Dedifferentiated amniotic fluid mesenchymal stem cell (primary cell): ENCODE measurements at regions not wholly inside any gene's neighbourhood (a gene's known extent, or its start where the extent isn't known, plus 50 kb on each side); places are given as distances from the start of the nearest gene placed in this dataset.
"Not testable (repeated sequence)": the region's sequence is repeated elsewhere in the genome, so short reads cannot be mapped to it uniquely, and the experiment has no call there.

Experiments
- DNase-seq: peaks from one replicate; pipeline ENCODE4 v3.0.0-alpha.2; 2016; ENCODE audit errors: extremely low spot score

DNA sequence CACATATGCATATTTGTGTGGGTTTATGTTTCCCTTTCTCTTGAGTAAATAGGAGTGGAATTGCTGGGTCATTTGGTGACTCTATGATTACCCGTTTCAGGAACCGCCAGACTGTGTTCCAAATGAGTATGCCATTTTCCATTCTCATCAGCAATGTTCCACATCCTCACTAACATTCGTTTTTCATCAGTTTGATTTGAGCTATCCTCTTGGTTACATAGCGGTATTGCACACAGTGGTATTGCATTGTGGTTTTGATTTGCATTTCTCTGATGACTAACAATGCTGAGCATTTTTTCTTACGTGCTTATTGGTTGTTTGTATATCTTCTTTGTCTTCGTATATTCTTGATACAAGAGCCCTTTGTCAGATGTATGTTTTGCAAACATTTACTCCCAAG is 218.0 kb upstream of the AMOT start:
- no peak for DNase-seq

GRCh38 chrX:113048896-113049295 is 208.3 kb upstream of the AMOT start:
- no peak for DNase-seq

DNA sequence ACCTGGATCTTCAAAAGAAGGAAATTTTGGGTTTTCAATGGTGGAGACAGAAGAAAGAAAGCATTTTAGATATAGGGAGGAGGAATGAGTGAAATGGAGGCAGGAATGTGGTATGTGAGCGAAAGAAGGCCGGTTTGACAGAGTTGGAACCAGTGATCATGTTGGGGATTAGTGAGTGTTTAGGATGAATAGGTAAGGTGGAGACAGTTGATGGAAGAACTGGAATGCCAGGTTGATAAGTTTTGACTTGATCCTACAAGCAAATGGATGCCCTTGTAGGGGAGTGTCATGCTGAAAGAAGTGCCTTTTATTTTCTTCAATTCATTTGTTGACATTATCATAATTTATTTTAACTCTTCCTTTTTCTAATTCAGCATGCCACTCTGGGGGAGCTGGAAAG is 207.8 kb upstream of the AMOT start:
- DNase-seq, result no peak

DNA sequence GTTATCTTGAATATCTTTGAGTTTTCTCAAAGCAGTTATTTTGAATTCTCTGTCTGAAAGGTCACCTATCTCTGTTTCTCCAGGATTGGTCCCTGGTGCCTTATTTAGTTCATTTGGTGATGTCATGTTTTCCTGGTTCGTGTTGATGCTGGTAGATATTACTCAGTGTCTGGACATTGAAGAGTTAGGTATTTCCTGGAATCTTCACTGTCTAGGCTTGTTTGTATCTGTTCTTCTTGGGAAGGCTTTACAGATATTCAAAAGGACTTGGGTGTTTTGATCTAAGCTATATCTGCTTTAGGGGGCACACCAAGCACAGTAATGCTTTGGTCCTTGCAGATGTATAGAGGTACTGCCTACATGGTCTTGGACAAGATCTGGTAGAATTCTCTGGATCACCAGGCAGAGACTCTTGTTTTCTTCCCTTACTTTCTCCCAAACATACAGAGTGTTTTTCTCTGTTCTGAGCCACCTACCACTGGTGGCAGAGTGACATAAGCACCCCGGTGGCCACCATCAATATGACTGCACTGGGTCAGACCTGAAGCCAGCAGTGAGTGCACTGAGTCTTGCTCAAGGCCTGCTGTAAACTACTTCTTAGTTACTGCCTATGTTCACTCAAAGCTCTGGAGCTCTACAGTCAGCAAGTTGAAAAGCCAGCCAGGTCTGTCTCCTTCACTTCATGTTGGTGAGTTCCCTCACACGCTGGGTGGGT is 193.5 kb upstream of the AMOT start:
- DNase-seq, result no peak

GRCh38 chrX:113019958-113020357 is 179.3 kb upstream of the AMOT start:
- no peak for DNase-seq

DNA sequence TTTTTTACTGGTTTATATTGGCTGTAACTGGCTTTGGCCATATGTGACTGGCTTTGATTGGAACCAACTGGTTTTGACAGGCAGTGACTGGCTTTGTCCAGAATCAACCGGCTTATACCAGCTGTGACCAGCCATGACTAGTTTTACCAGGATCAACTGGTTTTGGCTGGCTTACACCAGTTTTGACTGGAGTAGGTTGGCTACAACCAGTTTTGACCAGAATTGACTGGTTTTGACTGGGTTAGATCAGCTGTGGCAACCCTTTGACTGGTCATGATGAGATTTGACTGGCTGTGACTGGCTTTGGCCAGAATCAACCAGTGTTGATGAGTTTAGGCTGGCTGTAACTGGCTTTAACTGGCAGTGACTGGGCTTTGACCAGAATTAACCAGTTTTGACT is 169.2 kb upstream of the AMOT start:
- DNase-seq, result no peak

DNA sequence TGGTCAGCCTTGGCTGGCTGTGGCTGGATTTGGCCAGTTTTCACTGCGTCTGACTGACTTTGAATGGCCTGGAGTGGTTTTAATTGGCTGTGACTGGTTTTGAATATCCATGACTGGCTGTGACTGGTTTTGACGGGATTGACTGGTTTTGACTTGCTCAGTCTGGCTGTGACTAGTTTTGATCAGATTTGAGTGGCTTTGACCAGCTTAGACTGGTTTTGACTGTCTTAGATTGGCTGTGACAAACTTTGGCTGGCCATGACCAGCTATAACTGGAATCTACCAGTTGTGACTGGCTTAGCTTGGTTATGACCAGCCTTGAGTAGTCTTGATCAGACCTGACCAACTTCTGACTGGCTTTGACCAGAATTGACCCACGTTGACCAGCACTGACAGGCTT is 168.4 kb upstream of the AMOT start:
- no peak for DNase-seq

GRCh38 chrX:113001836-113002235 is 161.2 kb upstream of the AMOT start:
- no peak for DNase-seq

GRCh38 chrX:112997991-112998390 is 157.4 kb upstream of the AMOT start:
- no peak for DNase-seq

DNA sequence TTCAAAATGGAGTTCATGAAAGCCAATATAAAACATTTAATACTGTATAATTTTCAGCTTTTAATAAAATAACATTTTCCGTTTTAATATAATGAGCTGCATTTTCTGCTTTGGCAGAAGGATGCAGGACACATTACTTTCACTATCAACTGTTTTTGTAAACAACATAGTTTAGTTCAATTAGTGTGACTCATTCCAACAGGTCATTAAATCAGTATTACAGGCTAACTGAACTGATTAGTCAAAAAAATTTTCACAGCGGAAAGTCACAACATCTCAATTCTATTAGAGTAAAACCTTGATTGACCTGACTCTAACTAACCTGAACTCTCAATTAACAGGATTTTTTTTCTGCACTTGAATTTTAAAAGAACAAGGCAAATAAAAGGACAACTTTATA is 151.2 kb upstream of the AMOT start:
- no peak for DNase-seq

- no peak for DNase-seq
Observed at GRCh38 chrX:112979879-112980278, 139.2 kb upstream of the AMOT start.

- no peak for DNase-seq
Observed at GRCh38 chrX:112968351-112969133, 127.9 kb upstream of the AMOT start.

GRCh38 chrX:112967903-112968302 is 127.3 kb upstream of the AMOT start:
- DNase-seq, result no peak

- DNase-seq, result no peak
Observed at GRCh38 chrX:112967341-112967740, 126.7 kb upstream of the AMOT start.

DNA sequence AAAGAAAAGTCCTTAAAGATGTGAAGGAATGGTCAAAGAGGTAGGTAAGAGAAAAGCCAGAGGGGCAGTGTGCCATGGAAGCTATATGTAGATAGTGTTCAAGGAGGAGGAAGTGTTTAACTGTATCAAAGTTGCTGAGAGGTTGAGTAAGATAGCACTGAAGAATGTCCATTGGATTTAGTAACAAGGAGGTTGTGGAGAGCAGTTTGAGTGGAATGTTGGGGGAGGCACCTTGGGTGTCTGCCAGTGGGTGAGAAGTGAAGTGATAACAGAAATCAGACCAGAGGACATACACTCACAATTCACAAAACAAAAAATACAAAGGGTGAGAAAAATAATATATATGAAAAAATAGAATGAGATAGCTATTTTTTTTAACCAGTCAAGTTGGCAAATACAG is 121.3 kb upstream of the AMOT start:
- DNase-seq, result no peak

DNA sequence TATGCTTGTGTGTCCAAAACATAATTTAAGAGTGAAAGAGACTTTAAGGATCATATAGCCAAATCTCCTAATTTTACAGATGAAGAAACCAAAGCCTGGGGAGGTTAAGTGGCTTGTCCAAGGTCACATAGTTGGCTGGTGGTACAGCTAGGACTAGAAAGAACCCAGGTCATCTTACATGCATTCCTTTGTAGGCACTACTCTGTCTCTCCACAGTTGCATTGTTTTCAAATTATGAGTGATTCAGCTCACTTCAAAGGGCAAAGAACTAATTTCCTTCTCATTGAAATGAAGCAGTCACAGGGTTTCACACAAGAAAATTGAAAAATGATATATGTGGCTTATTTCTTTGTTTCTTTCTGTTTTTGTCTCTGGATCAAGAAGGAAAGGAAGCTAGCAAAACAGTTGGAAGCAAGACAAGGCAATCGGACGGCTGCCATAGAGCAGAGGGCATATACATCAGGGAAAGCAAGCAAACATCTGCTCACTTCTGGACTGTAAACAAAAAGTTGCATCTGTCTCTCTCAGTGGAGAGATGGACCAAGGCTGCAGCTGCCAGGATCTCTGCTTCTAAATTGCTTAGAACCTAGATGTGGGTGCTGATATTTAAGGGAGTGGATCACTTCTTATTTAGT is 107.5 kb upstream of the AMOT start:
- DNase-seq, result no peak

DNA sequence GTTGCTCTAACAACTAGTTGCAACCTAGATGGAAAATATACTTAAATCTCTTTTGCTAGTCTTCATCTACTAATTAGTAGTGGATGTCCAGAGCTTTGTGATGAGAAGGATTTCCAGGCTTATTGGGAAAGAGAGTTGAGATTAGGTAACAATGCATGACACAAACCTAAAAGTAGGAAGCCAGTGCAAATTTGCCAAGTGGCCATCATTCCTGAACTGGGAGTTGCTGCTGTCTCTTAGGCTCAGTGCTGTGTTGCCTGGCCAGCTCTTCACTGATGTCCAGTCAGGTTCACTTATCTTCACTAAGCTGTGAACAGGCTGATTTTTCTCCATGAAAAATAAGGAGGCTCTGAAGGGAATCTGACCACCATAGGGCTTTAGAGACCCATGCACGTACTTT is 105.6 kb upstream of the AMOT start:
- DNase-seq, result no peak

DNA sequence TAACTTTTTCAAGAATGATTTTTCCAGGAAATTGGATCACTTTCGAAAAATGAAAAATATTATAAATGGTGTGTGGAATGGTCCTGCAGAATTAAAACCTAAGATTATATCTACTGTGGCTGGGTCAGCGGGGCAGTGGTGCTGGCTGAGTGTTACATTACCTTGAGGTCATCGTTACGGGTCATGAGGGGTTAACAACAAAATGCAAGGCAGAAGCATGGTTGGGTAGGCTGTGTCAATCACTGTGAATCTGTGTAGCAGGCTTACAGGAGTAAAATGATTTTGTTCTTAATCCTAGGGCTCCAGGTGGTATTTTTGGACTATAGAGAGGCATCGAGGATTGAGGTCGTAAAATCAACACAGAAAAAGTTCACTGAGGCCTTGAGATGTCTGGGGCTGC is 105.2 kb upstream of the AMOT start:
- DNase-seq, result no peak

GRCh38 chrX:112941209-112941837 is 100.7 kb upstream of the AMOT start:
- no peak for DNase-seq

GRCh38 chrX:112935029-112935428 is 94.4 kb upstream of the AMOT start:
- no peak for DNase-seq

DNA sequence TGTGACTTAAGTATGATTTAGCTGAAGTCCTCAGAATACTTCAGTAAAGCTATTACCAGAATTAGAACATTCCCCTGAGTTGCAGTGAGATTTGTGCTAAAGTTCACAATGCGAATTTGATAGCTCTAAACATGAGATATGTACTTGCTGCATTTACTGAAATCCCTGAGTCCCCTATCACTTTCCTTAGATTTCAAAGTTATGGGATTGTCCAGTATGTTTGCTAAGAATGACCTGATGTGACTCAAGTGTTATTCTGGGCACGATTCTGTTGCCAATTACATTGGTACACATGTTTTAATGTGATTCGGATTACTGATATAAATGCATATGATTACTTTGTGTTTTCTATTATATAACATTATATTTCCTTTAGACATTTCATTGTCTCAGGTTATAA is 91.3 kb upstream of the AMOT start:
- DNase-seq, result no peak

GRCh38 chrX:112931478-112931877 is 90.8 kb upstream of the AMOT start:
- no peak for DNase-seq

GRCh38 chrX:112923381-112923780 is 82.8 kb upstream of the AMOT start:
- not testable (repeated sequence) for DNase-seq
